Fibroblast of lung (primary cell): ENCODE measurements at regions not wholly inside any gene's neighbourhood (a gene's known extent, or its start where the extent isn't known, plus 50 kb on each side); places are given as distances from the start of the nearest gene placed in this dataset.

Experiments used
- CTCF ChIP-seq, 2 donors: IDR thresholded peaks in 1 of 2; conservative IDR thresholded peaks in 1 of 2; 1 replicate in 1 of 2; 2 replicates in 1 of 2; pipeline ENCODE4 v1.5.1; 2011 to 2012; ENCODE audit warnings: low read length in 2 of 2, control low read depth in 1 of 2, inconsistent platforms in 1 of 2, low read depth in 1 of 2, mild to moderate bottlenecking in 1 of 2
- EZH2 ChIP-seq: IDR thresholded peaks from 2 replicates; pipeline ENCODE4 v1.5.1; 2012; ENCODE audit warnings: low read length, control low read depth, mild to moderate bottlenecking; ENCODE audit errors: missing control alignments

- no peak for TF ChIP-seq EZH2
- no peak for TF ChIP-seq CTCF (conservative IDR thresholded peaks at IDR 0.05 in 1 of 2, IDR thresholded peaks at IDR 0.05 in 1 of 2; ENCODE audit: low read depth in 1 of 2, low read length in 2 of 2)
These were observed 287.2 kb downstream of the TMA16 start for GRCh38 chr4:163781726-163782125.
